ENCODE measurements at regions not wholly inside any gene's neighbourhood (a gene's known extent, or its start where the extent isn't known, plus 50 kb on each side); places are given as distances from the start of the nearest gene placed in this dataset.

DNA sequence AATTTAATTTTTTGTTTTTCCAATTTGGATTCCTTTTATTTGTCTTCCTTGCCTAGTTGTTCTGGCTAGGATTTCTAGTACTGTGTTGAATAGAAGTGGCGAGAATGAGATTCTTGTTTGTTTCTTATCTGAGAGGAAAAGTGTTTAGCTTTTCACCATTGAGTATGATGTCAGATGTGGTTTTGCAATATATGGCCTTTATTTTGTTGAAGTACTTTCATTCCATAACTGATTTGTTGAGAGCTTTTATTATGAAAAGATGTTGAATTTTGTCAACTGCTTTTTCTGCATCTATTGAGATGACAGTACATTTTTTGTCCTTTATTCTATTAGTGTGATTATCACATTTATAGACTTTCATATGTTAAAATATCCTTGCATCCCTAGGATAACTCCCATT lies 462.0 kb downstream of the CCDC91 start:
- BruUV-seq (replicated peaks) = no TSS peak
- Mint-ChIP-seq H3K27me3 (ENCODE audit: insufficient read depth, unreplicated experiment) (no peaks in the 10 kb centered on the region), H3K36me3 (ENCODE audit: insufficient read depth, unreplicated experiment) (no peaks in the 10 kb centered on the region), H3K4me3 (ENCODE audit: unreplicated experiment) (no peak overlapping the region), H3K4me1 (ENCODE audit: insufficient read depth, unreplicated experiment) (no peaks in the 10 kb centered on the region), H3K9me3 (ENCODE audit: unreplicated experiment) (no peaks in the 10 kb centered on the region), H3K27ac (ENCODE audit: low read depth, unreplicated experiment) (no peak overlapping the region)
- DNase-seq (ENCODE audit: unreplicated experiment) = no peak
- intact Hi-C loops (cut with micrococcal nuclease) = no loop called here
- TF ChIP-seq CTCF (IDR thresholded peaks at IDR 0.05; ENCODE audit: unreplicated experiment) = no peak
- ChIA-PET CTCF (no interaction called here), POLR2A (no interaction called here)

GRCh38 chr12:28681980-28682379 lies 467.1 kb upstream of the FAR2 start:
- TF ChIP-seq CTCF (IDR thresholded peaks at IDR 0.05; ENCODE audit: unreplicated experiment) = no peak
- Mint-ChIP-seq H3K27me3 (ENCODE audit: insufficient read depth, unreplicated experiment) (no peaks in the 10 kb centered on the region), H3K27ac (ENCODE audit: low read depth, unreplicated experiment) (no peak overlapping the region), H3K4me3 (ENCODE audit: unreplicated experiment) (no peak overlapping the region), H3K4me1 (ENCODE audit: insufficient read depth, unreplicated experiment) (no peaks in the 10 kb centered on the region), H3K9me3 (ENCODE audit: unreplicated experiment) (no peaks in the 10 kb centered on the region), H3K36me3 (ENCODE audit: insufficient read depth, unreplicated experiment) (no peaks in the 10 kb centered on the region)
- intact Hi-C loops (cut with micrococcal nuclease) = no loop called here
- DNase-seq (ENCODE audit: unreplicated experiment) = no peak
- no TSS peak for BruUV-seq (replicated peaks)
- ChIA-PET CTCF (interaction anchor here (0.5 kb wide), 1 partner anchor 82 kb away, joined by 4 read pairs; no protein-coding TSS in a partner anchor), POLR2A (no interaction called here)

DNA sequence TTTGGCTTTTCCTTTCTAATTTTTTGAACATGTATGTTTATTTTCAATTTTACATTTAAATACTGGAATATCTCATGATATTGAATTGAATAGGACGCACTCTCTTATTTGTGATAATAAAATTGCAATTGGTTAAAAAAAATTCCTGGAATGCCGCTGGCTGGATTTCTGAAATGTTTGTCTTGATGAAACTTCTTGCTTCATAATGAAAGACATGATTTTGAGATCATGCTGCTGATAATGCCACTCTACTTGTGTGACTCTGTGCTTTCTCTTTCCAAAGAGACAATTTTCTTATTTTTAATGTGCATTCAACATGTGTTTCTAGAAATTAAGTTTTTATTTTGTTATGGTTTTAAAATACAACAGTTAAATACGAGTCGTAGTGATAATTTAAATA lies 465.7 kb upstream of the FAR2 start:
- H3K27me3 Mint-ChIP-seq (ENCODE audit: insufficient read depth, unreplicated experiment) = no peaks in the 10 kb centered on the region
- H3K9me3 Mint-ChIP-seq (ENCODE audit: unreplicated experiment) = no peaks in the 10 kb centered on the region
- ChIA-PET CTCF (no interaction called here), POLR2A (no interaction called here)
- H3K4me1 Mint-ChIP-seq (ENCODE audit: insufficient read depth, unreplicated experiment) = no peaks in the 10 kb centered on the region
- no peak for TF ChIP-seq CTCF (IDR thresholded peaks at IDR 0.05; ENCODE audit: unreplicated experiment)
- DNase-seq (ENCODE audit: unreplicated experiment) = no peak
- H3K4me3 Mint-ChIP-seq (ENCODE audit: unreplicated experiment) = no peak overlapping the region
- no peaks in the 10 kb centered on the region for H3K36me3 Mint-ChIP-seq (ENCODE audit: insufficient read depth, unreplicated experiment)
- BruUV-seq (replicated peaks) = no TSS peak
- no peak overlapping the region for H3K27ac Mint-ChIP-seq (ENCODE audit: low read depth, unreplicated experiment)
- intact Hi-C loops (cut with micrococcal nuclease) = no loop called here

DNA sequence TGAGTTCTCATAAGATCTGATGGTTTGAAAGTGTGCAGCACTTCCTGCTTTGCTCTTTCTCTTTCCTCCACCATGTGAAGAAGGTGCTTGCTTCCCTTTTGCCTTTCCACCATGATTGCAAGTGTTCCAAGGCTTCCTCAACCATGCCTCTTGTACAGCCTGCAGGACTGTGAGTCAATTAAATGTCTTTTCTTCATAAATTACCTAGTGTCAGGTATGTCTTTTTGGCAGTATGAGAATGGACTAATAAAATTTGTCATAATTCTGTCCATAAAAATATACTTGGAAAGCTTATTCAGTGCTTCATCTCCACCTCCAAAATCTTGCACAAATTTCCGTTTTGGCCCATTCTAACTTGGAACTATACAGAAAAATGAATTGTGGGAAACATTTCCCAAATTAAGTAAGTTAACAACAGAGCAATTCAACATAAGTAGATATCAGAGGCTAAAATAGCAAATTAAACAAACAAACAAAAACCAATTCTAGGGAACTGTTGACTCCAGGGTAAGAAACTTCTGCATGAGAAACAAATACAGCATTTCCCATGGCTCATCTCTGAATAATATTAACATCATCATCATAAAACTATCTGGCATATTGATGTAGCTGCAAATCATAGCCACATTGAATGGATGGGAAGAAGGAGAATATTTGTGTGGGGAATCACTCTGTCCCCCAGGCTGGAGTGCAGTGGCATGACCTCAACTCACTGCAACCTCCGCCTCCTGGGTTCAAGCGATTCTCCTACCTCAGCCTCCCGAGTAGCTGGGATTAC lies 459.5 kb upstream of the FAR2 start:
- no peak overlapping the region for H3K27ac Mint-ChIP-seq (ENCODE audit: low read depth, unreplicated experiment)
- H3K36me3 Mint-ChIP-seq (ENCODE audit: insufficient read depth, unreplicated experiment) = no peaks in the 10 kb centered on the region
- no peaks in the 10 kb centered on the region for H3K9me3 Mint-ChIP-seq (ENCODE audit: unreplicated experiment)
- TF ChIP-seq CTCF (IDR thresholded peaks at IDR 0.05; ENCODE audit: unreplicated experiment) = no peak
- intact Hi-C loops (cut with micrococcal nuclease) = no loop called here
- CTCF ChIA-PET = no interaction called here
- no peak for DNase-seq (ENCODE audit: unreplicated experiment)
- BruUV-seq (replicated peaks) = no TSS peak
- H3K27me3 Mint-ChIP-seq (ENCODE audit: insufficient read depth, unreplicated experiment) = no peaks in the 10 kb centered on the region
- H3K4me3 Mint-ChIP-seq (ENCODE audit: unreplicated experiment) = no peak overlapping the region
- POLR2A ChIA-PET = no interaction called here
- no peaks in the 10 kb centered on the region for H3K4me1 Mint-ChIP-seq (ENCODE audit: insufficient read depth, unreplicated experiment)

Data from MCF 10A (cell line).